Keratinocyte (primary cell): ENCODE measurements at regions not wholly inside any gene's neighbourhood (a gene's known extent, or its start where the extent isn't known, plus 50 kb on each side); places are given as distances from the start of the nearest gene placed in this dataset.
"Not testable (repeated sequence)": the region's sequence is repeated elsewhere in the genome, so short reads cannot be mapped to it uniquely, and the experiment has no call there.

Experiments
- DNase-seq: peaks from one replicate; pipeline ENCODE4 v3.0.0-alpha.2; 2011; ENCODE audit warnings: low read depth, missing footprints, low spot score
- FAIRE-seq: peaks from 2 replicates; lab custom pipeline; 2011; peaks lifted over from hg19 to GRCh38; lab: Jason Lieb, UNC
- H2AFZ ChIP-seq: 2 replicates; pipeline ENCODE4 v1.6.0; 2012; ENCODE audit warnings: low read length, control low read depth, inconsistent platforms; ENCODE audit not compliant: control insufficient read depth
- H3K27ac ChIP-seq: 2 replicates; pipeline ENCODE4 v1.5.1; 2011; ENCODE audit warnings: low read length; ENCODE audit not compliant: control insufficient read depth, insufficient read depth
- H3K27me3 ChIP-seq: 3 replicates; pipeline ENCODE4 v1.6.0; 2011; ENCODE audit warnings: low read length; ENCODE audit not compliant: control insufficient read depth, insufficient read depth; ENCODE audit errors: extremely low read depth
- H3K36me3 ChIP-seq, 2 experiments: 2 replicates in 1 of 2; 3 replicates in 1 of 2; pipeline ENCODE4 v1.5.1; 2011; ENCODE audit warnings: low read length in 2 of 2, mild to moderate bottlenecking in 1 of 2; ENCODE audit not compliant: control insufficient read depth in 2 of 2, insufficient read depth in 2 of 2; ENCODE audit errors: extremely low read depth in 1 of 2
- H3K4me1 ChIP-seq: 3 replicates; pipeline ENCODE4 v1.5.1; 2011; ENCODE audit warnings: low read length; ENCODE audit not compliant: control insufficient read depth, insufficient read depth; ENCODE audit errors: extremely low read depth
- H3K4me2 ChIP-seq: 3 replicates; pipeline ENCODE4 v1.6.0; 2011; ENCODE audit warnings: low read depth, low read length; ENCODE audit not compliant: control insufficient read depth, insufficient read depth; ENCODE audit errors: extremely low read depth
- H3K4me3 ChIP-seq, 3 experiments: fragments of 200-600 bp in 1 of 3; sonication (generic) in 1 of 3; 2 replicates in 2 of 3; 3 replicates in 1 of 3; pipeline ENCODE4 v1.5.1; 2011 to 2016; ENCODE audit warnings: low read length in 3 of 3, mild to moderate bottlenecking in 3 of 3, control low read depth in 2 of 3, inconsistent platforms in 1 of 3, low read depth in 1 of 3, mixed read lengths in 1 of 3, mixed run types in 1 of 3, moderate library complexity in 1 of 3; ENCODE audit not compliant: control insufficient read depth in 2 of 3, insufficient read depth in 2 of 3; ENCODE audit errors: extremely low read depth in 1 of 3
- H3K79me2 ChIP-seq: 2 replicates; pipeline ENCODE4 v1.6.0; 2012; ENCODE audit warnings: low read length; ENCODE audit not compliant: control insufficient read depth, insufficient read depth
- H3K9ac ChIP-seq: 3 replicates; pipeline ENCODE4 v1.6.0; 2011; ENCODE audit warnings: low read length; ENCODE audit not compliant: control insufficient read depth, insufficient read depth; ENCODE audit errors: extremely low read depth
- H3K9me1 ChIP-seq: 3 replicates; pipeline ENCODE4 v1.6.0; 2011; ENCODE audit warnings: low read length; ENCODE audit not compliant: control insufficient read depth, insufficient read depth; ENCODE audit errors: extremely low read depth
- H3K9me3 ChIP-seq: 2 replicates; pipeline ENCODE4 v1.5.1; 2012; ENCODE audit warnings: low read depth, low read length; ENCODE audit not compliant: control insufficient read depth
- H4K20me1 ChIP-seq: 3 replicates; pipeline ENCODE4 v1.6.0; 2011; ENCODE audit warnings: low read length; ENCODE audit not compliant: control insufficient read depth, insufficient read depth; ENCODE audit errors: extremely low read depth
- EZH2 ChIP-seq: IDR thresholded peaks from one replicate; pipeline ENCODE4 v1.6.1; 2012; ENCODE audit warnings: inconsistent platforms, mild to moderate bottlenecking, low read length, moderate library complexity
- dilution Hi-C: fragments of 300-500 bp; cut with MboI; formaldehyde crosslinking; loops from one replicate; pipeline ENCODE4 v1.7.0; 2020; ENCODE audit warnings: low sequenced_read_pairs; ENCODE audit not compliant: extremely low pct_ligation_motif_present
- TF ChIP-seq, protein P1 (sequence below), 3 experiments: IDR thresholded peaks in 1 of 3; conservative IDR thresholded peaks in 1 of 3; optimal IDR thresholded peaks in 1 of 3; 2 replicates in 2 of 3; 3 replicates in 1 of 3; pipeline versions ENCODE3 to v1.5.1; 2011; ENCODE audit warnings: low read length in 3 of 3, mild to moderate bottlenecking in 3 of 3, moderate library complexity in 2 of 3, control low read depth in 1 of 3, inconsistent platforms in 1 of 3; ENCODE audit not compliant: insufficient read depth in 2 of 3; ENCODE audit errors: extremely low read depth in 1 of 3

DNA sequence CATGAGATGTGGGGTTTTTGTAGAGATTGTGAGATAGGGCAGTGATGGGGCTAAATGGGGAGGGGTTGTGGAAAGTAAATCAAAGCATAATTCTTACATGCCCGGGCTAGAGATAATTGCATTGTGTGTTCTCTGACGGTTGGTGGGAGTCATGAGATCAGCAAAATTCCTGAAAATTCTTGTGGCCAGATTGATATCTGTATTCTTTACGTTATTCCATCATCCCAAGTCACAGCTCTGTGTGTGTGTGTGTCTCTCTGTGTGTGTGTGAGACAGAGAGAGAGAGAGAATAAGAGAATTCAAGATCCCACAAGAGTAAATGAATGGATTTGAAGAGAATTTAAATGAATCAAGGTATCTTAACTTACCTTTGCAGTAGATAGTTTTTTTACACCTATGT lies 138.6 kb upstream of the ARHGAP20 start:
- no peaks in the 10 kb centered on the region for H3K9me1 ChIP-seq
- no peaks in the 10 kb centered on the region for H3K9me3 ChIP-seq
- no peak overlapping the region for H3K27ac ChIP-seq
- dilution Hi-C loops, result no loop called here
- peaks cover 3% of the 10 kb centered on the region for H3K27me3 ChIP-seq
- H3K9ac ChIP-seq, result no peak overlapping the region
- DNase-seq (no peak), FAIRE-seq (no peak)
- no peaks in the 10 kb centered on the region for H3K36me3 ChIP-seq
- TF ChIP-seq EZH2, result no peak
- TF ChIP-seq, protein P1, sequence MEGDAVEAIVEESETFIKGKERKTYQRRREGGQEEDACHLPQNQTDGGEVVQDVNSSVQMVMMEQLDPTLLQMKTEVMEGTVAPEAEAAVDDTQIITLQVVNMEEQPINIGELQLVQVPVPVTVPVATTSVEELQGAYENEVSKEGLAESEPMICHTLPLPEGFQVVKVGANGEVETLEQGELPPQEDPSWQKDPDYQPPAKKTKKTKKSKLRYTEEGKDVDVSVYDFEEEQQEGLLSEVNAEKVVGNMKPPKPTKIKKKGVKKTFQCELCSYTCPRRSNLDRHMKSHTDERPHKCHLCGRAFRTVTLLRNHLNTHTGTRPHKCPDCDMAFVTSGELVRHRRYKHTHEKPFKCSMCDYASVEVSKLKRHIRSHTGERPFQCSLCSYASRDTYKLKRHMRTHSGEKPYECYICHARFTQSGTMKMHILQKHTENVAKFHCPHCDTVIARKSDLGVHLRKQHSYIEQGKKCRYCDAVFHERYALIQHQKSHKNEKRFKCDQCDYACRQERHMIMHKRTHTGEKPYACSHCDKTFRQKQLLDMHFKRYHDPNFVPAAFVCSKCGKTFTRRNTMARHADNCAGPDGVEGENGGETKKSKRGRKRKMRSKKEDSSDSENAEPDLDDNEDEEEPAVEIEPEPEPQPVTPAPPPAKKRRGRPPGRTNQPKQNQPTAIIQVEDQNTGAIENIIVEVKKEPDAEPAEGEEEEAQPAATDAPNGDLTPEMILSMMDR (optimal IDR thresholded peaks at IDR 0.05 in 1 of 3, IDR thresholded peaks at IDR 0.05 in 1 of 3, conservative IDR thresholded peaks at IDR 0.05 in 1 of 3; ENCODE audit: extremely low read depth in 1 of 3, insufficient read depth in 2 of 3, low read length in 3 of 3), result no peak
- H2AFZ ChIP-seq, result no peak overlapping the region
- no peak overlapping the region for H3K4me3 ChIP-seq
- H3K4me1 ChIP-seq, result no peaks in the 10 kb centered on the region
- no peak overlapping the region for H3K4me2 ChIP-seq
- no peaks in the 10 kb centered on the region for H3K79me2 ChIP-seq
- no peaks in the 10 kb centered on the region for H4K20me1 ChIP-seq

DNA sequence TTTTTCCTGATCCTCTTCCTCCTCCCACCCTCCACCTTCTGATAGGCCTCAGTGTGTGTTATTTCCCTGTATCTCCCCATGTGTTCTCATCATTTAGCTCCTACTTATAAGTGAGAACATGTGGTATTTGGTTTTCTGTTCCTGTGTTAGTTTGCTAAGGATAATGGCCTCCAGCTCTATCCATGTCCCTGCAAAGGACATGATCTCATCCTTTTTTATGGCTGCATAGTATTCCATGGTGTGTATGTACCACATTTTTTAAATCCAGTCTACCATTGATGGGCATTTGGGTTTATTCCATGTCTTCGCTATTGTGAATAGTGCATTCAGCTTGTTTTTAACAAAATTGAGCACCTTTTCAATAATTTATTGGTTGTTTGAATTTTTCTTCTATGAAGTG lies 130.8 kb upstream of the ARHGAP20 start:
- H3K9me3 ChIP-seq, H3K4me1 ChIP-seq, DNase-seq, H3K36me3 ChIP-seq, H3K27me3 ChIP-seq, H2AFZ ChIP-seq, H3K9me1 ChIP-seq, H3K4me2 ChIP-seq, H3K27ac ChIP-seq, H3K4me3 ChIP-seq, H4K20me1 ChIP-seq, H3K9ac ChIP-seq, FAIRE-seq, H3K79me2 ChIP-seq, dilution Hi-C loops: not testable (repeated sequence)

DNA sequence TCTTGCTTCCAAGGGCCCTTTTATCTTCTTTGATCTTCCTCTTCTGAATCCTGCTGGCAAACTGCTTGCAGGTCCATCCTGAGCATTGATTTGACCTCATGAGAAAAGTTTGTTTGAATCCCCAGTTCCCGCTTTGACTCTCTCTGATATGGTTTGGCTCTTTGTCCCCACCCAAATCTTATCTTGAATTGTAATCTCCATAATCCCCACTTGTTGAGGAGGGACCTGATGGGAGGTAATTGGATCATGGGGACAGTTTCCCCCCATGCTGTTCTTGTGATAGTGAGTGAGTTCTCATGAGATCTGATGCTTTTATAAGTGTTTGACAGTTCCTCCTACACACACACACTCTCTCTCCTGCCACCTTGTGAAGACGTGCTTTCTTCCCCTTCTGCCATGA lies 126.6 kb upstream of the ARHGAP20 start:
- Histone ChIP-seq H3K4me2 (no peak overlapping the region), H3K4me1 (no peaks in the 10 kb centered on the region), H3K27me3 (no peaks in the 10 kb centered on the region), H3K36me3 (no peaks in the 10 kb centered on the region), H4K20me1 (no peaks in the 10 kb centered on the region), H3K9me1 (no peaks in the 10 kb centered on the region), H3K27ac (no peak overlapping the region), H2AFZ (no peak overlapping the region), H3K4me3 (no peak overlapping the region), H3K9me3 (no peaks in the 10 kb centered on the region), H3K79me2 (no peaks in the 10 kb centered on the region), H3K9ac (no peak overlapping the region)
- FAIRE-seq (no peak), DNase-seq (no peak)
- TF ChIP-seq, protein P1 (optimal IDR thresholded peaks at IDR 0.05 in 1 of 3, IDR thresholded peaks at IDR 0.05 in 1 of 3, conservative IDR thresholded peaks at IDR 0.05 in 1 of 3; ENCODE audit: extremely low read depth in 1 of 3, insufficient read depth in 2 of 3, low read length in 3 of 3), result no peak
- TF ChIP-seq EZH2, result no peak
- dilution Hi-C loops, result no loop called here
